IMR-90 (cell line): ENCODE measurements at regions not wholly inside any gene's neighbourhood (a gene's known extent, or its start where the extent isn't known, plus 50 kb on each side); places are given as distances from the start of the nearest gene placed in this dataset.

Experiments
- ATAC-seq: fragments of 200-7000 bp; cut with Tn5 transposase; 2 replicates; pipeline ENCODE4 v1.9.1; 2020; ENCODE audit warnings: low read depth, mild to moderate bottlenecking, moderate library complexity
- BruUV-seq: library from RNA; stranded (reverse); fragments of 400-500 nt; replicated peaks from 2 replicates; lab custom pipeline; 2021; lab: Mats Ljungman, UMichigan
- CTCF ChIA-PET: fragments of 300-600 bp; formaldehyde crosslinking; extraction: SDS; loops from one replicate; lab custom pipeline; 2021; ENCODE audit warnings: antibody characterized with exemption; lab: Yijun Ruan, JAX
- POLR2A ChIA-PET: fragments of 300-600 bp; sonication (Branson Sonifier 250); formaldehyde crosslinking; loops from one replicate; lab custom pipeline; 2022; ENCODE audit warnings: antibody characterized with exemption; ENCODE audit not compliant: unreplicated experiment; lab: Charles Lee
- DNase-seq: peaks from one replicate; pipeline ENCODE4 v3.0.0; 2013
- H2AFZ ChIP-seq: replicated peaks from 2 replicates; pipeline ENCODE3; 2013; ENCODE audit warnings: low read length, mild to moderate bottlenecking; ENCODE audit not compliant: poor library complexity
- H2AK5ac ChIP-seq: 2 replicates; pipeline ENCODE4 v1.6.1; 2013; ENCODE audit warnings: low read depth, low read length, inconsistent platforms
- H2AK9ac ChIP-seq: replicated peaks from 2 replicates; pipeline ENCODE3; 2013; ENCODE audit warnings: mild to moderate bottlenecking, low read depth, low read length, moderate library complexity; ENCODE audit not compliant: poor library complexity
- H2BK120ac ChIP-seq: 2 replicates; pipeline ENCODE4 v1.6.1; 2013; ENCODE audit warnings: low read depth, low read length, inconsistent platforms
- H2BK15ac ChIP-seq: 3 replicates; pipeline ENCODE4 v1.6.1; 2013; ENCODE audit warnings: low read depth, low read length, inconsistent platforms
- H2BK20ac ChIP-seq: 2 replicates; pipeline ENCODE4 v1.6.1; 2013; ENCODE audit warnings: low read depth, mild to moderate bottlenecking, inconsistent platforms, low read length, moderate library complexity
- H2BK5ac ChIP-seq: 2 replicates; pipeline ENCODE4 v1.6.1; 2013; ENCODE audit warnings: mild to moderate bottlenecking, low read depth, low read length, inconsistent platforms; ENCODE audit not compliant: poor library complexity, severe bottlenecking
- H3K14ac ChIP-seq: replicated peaks from 2 replicates; pipeline ENCODE4 v1.6.1; 2013; ENCODE audit warnings: low read depth, low read length, inconsistent platforms
- H3K18ac ChIP-seq: 2 replicates; pipeline ENCODE4 v1.6.1; 2013; ENCODE audit warnings: low read depth, low read length, control low read depth
- H3K23ac ChIP-seq: 2 replicates; pipeline ENCODE4 v1.6.1; 2013; ENCODE audit warnings: low read depth, low read length, inconsistent platforms
- H3K27ac ChIP-seq: 2 replicates; pipeline ENCODE4 v1.5.1; 2013; ENCODE audit warnings: mild to moderate bottlenecking, control low read depth, low read length; ENCODE audit not compliant: insufficient read depth
- H3K27me3 ChIP-seq: 2 replicates; pipeline ENCODE4 v1.6.1; 2013; ENCODE audit warnings: low read length; ENCODE audit not compliant: control insufficient read depth, insufficient read depth
- H3K36me3 ChIP-seq: 2 replicates; pipeline ENCODE4 v1.6.1; 2013; ENCODE audit warnings: low read length, mixed read lengths; ENCODE audit not compliant: control insufficient read depth, insufficient read depth
- H3K4ac ChIP-seq: 2 replicates; pipeline ENCODE4 v1.6.1; 2013; ENCODE audit warnings: low read depth, low read length, inconsistent platforms
- H3K4me1 ChIP-seq: 2 replicates; pipeline ENCODE4 v1.6.1; 2013; ENCODE audit warnings: low read length, mixed read lengths; ENCODE audit not compliant: control insufficient read depth, insufficient read depth
- H3K4me2 ChIP-seq: 2 replicates; pipeline ENCODE4 v1.6.1; 2013; ENCODE audit warnings: low read depth, mild to moderate bottlenecking, control low read depth, low read length, moderate library complexity
- H3K4me3 ChIP-seq: 2 replicates; pipeline ENCODE4 v1.5.1; 2013; ENCODE audit warnings: low read depth, mild to moderate bottlenecking, control low read depth, low read length, moderate library complexity; ENCODE audit not compliant: insufficient read depth
- H3K56ac ChIP-seq: 2 replicates; pipeline ENCODE4 v1.6.1; 2013; ENCODE audit warnings: low read length, inconsistent platforms; ENCODE audit not compliant: insufficient read depth; ENCODE audit errors: extremely low read depth
- H3K79me1 ChIP-seq, 2 experiments: 2 replicates each; pipeline ENCODE4 v1.6.1; 2013; ENCODE audit warnings: low read length in 2 of 2, inconsistent platforms in 1 of 2, low read depth in 1 of 2
- H3K9ac ChIP-seq: 2 replicates; pipeline ENCODE4 v1.6.1; 2013; ENCODE audit warnings: low read depth, low read length, control low read depth
- H3K9me1 ChIP-seq: 2 replicates; pipeline ENCODE4 v1.6.1; 2013; ENCODE audit warnings: low read length, inconsistent platforms; ENCODE audit not compliant: insufficient read depth
- H3K9me3 ChIP-seq: 2 replicates; pipeline ENCODE4 v1.6.1; 2013; ENCODE audit warnings: low read length; ENCODE audit not compliant: control insufficient read depth, insufficient read depth
- H4K20me1 ChIP-seq: 2 replicates; pipeline ENCODE4 v1.6.1; 2013; ENCODE audit warnings: low read length, inconsistent platforms; ENCODE audit not compliant: insufficient read depth
- H4K5ac ChIP-seq: 2 replicates; pipeline ENCODE4 v1.6.1; 2013; ENCODE audit warnings: mild to moderate bottlenecking, low read depth, low read length, control low read depth
- H4K8ac ChIP-seq, 2 experiments: 2 replicates each; pipeline ENCODE4 v1.6.1; 2013; ENCODE audit warnings: low read depth in 2 of 2, low read length in 2 of 2, control low read depth in 1 of 2, inconsistent platforms in 1 of 2
- H4K91ac ChIP-seq: 2 replicates; pipeline ENCODE4 v1.6.1; 2013; ENCODE audit warnings: low read depth, low read length, inconsistent platforms; ENCODE audit not compliant: insufficient read depth
- CHD1 ChIP-seq: IDR thresholded peaks from 2 replicates; pipeline ENCODE4 v1.6.1; 2012; ENCODE audit warnings: low read depth, low read length, improper control_type of control experiment
- MAFK ChIP-seq: IDR thresholded peaks from 2 replicates; pipeline ENCODE4 v1.6.1; 2012; ENCODE audit warnings: low read depth, low read length, improper control_type of control experiment
- RAD21 ChIP-seq: IDR thresholded peaks from 2 replicates; pipeline ENCODE4 v1.6.1; 2012; ENCODE audit warnings: low read length, improper control_type of control experiment
- SMC3 ChIP-seq: fragments of 150-350 bp; IDR thresholded peaks from 2 replicates; pipeline ENCODE4 v1.6.1; 2016; ENCODE audit warnings: low read depth, mild to moderate bottlenecking, antibody characterized with exemption, low read length, moderate library complexity
- WGBS, 2 experiments: methylation state at CpG; one replicate each; pipeline versions ENCODE4 v1.1.5 to v1.1.7; 2013; ENCODE audit warnings: missing lambda C conversion rate in 2 of 2; ENCODE audit not compliant: insufficient read length in 1 of 2; ENCODE audit errors: extremely low coverage in 2 of 2; 5-methylcytosine and 5-hydroxymethylcytosine counted together
- dilution Hi-C: fragments of 300-500 bp; cut with HindIII; formaldehyde crosslinking; loops from one replicate; pipeline ENCODE4 v1.14.3; 2018; ENCODE audit warnings: low sequenced_read_pairs; ENCODE audit not compliant: unreplicated experiment
- in situ Hi-C: fragments of 300-500 bp; cut with MboI; formaldehyde crosslinking; loops from 3 replicates; pipeline ENCODE4 v1.14.3; 2019; ENCODE audit warnings: low sequenced_read_pairs, inconsistent platforms, mixed read lengths
- intact Hi-C: fragments of 100-400 bp; cut with micrococcal nuclease; formaldehyde crosslinking; loops from 2 replicates; pipeline ENCODE4 v1.10.0; 2022
- TF ChIP-seq, protein P1 (sequence below): fragments of 150-350 bp; IDR thresholded peaks from 2 replicates; pipeline ENCODE4 v1.6.1; 2017; ENCODE audit warnings: mild to moderate bottlenecking, antibody characterized with exemption, low read length, low read depth
- TF ChIP-seq, protein P2 (sequence below): fragments of 150-350 bp; IDR thresholded peaks from 2 replicates; pipeline ENCODE4 v1.6.1; 2016; ENCODE audit warnings: low read depth, mild to moderate bottlenecking, low read length, moderate library complexity, borderline replicate concordance

DNA sequence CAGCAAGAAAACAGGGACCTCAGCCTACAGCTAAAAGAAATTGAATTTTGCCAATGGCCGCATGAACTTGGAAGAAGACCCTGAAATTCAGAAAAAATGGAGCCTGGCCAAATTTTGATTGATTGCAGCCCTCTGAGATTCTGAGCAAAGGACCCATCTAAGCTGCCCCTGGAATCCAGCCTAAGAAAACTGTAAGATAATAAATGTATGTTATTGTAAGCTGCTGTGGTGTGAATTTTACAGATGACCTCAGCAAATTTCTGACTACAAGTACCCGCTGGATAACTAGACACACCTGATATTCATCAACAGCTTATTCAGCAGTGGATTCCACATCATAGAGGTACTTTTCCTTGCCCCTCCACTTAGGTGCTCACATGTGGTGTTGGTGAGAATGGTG, 119.5 kb upstream of the EPHA5 start:
- TF ChIP-seq MAFK (peak; percentile 61), RAD21 (no peak), SMC3 (no peak), CHD1 (no peak)
- TF ChIP-seq, protein P1, sequence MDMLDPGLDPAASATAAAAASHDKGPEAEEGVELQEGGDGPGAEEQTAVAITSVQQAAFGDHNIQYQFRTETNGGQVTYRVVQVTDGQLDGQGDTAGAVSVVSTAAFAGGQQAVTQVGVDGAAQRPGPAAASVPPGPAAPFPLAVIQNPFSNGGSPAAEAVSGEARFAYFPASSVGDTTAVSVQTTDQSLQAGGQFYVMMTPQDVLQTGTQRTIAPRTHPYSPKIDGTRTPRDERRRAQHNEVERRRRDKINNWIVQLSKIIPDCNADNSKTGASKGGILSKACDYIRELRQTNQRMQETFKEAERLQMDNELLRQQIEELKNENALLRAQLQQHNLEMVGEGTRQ, result no peak
- TF ChIP-seq, protein P2, sequence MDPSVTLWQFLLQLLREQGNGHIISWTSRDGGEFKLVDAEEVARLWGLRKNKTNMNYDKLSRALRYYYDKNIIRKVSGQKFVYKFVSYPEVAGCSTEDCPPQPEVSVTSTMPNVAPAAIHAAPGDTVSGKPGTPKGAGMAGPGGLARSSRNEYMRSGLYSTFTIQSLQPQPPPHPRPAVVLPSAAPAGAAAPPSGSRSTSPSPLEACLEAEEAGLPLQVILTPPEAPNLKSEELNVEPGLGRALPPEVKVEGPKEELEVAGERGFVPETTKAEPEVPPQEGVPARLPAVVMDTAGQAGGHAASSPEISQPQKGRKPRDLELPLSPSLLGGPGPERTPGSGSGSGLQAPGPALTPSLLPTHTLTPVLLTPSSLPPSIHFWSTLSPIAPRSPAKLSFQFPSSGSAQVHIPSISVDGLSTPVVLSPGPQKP, result no peak
- intact Hi-C loops (no loop called here), dilution Hi-C loops (no loop called here), in situ Hi-C loops (no loop called here)
- no TSS peak for BruUV-seq
- H2BK15ac ChIP-seq, result no peak overlapping the region
- H3K79me1 ChIP-seq, result no peaks in the 10 kb centered on the region
- H3K4ac ChIP-seq, result no peak overlapping the region
- no peak overlapping the region for H4K91ac ChIP-seq
- H3K36me3 ChIP-seq, result no peaks in the 10 kb centered on the region
- no peak overlapping the region for H4K5ac ChIP-seq
- no peak overlapping the region for H2BK20ac ChIP-seq
- H2AK5ac ChIP-seq, result no peak overlapping the region
- H3K27me3 ChIP-seq, result no peaks in the 10 kb centered on the region
- no peaks in the 10 kb centered on the region for H3K9me1 ChIP-seq
- 44% methylated on average over 1 of the region's 2 CpGs; no CpG with 5 or more reads in 1 of the 2 experiments for WGBS, 2 experiments
- no peak overlapping the region for H3K4me3 ChIP-seq
- H2BK5ac ChIP-seq, result no peak overlapping the region
- no peak overlapping the region for H3K23ac ChIP-seq
- no peak overlapping the region for H4K8ac ChIP-seq
- H2AK9ac ChIP-seq, result no peak overlapping the region
- H3K56ac ChIP-seq, result no peak overlapping the region
- peaks cover 2% of the 10 kb centered on the region; the same call in 1 of the 2 replicates for H3K9me3 ChIP-seq
- no peaks in the 10 kb centered on the region for H4K20me1 ChIP-seq
- DNase-seq, result no peak
- H3K9ac ChIP-seq, result no peak overlapping the region
- ATAC-seq, result no peak
- no peak overlapping the region for H3K27ac ChIP-seq
- H3K4me2 ChIP-seq, result no peak overlapping the region
- no peak overlapping the region for H3K18ac ChIP-seq
- POLR2A ChIA-PET, result no interaction called here
- H2BK120ac ChIP-seq, result no peak overlapping the region
- no peak overlapping the region for H3K14ac ChIP-seq
- CTCF ChIA-PET, result no interaction called here
- H2AFZ ChIP-seq, result no peak overlapping the region
- H3K4me1 ChIP-seq, result no peaks in the 10 kb centered on the region
